H1 (cell line): ENCODE measurements at regions not wholly inside any gene's neighbourhood (a gene's known extent, or its start where the extent isn't known, plus 50 kb on each side); places are given as distances from the start of the nearest gene placed in this dataset.

Experiments
- ATF2 ChIP-seq: IDR thresholded peaks from 2 replicates; pipeline ENCODE4 v1.6.1; 2012; ENCODE audit warnings: low read length, inconsistent platforms
- KDM4A ChIP-seq: IDR thresholded peaks from one replicate; pipeline ENCODE4 v1.7.1; 2012; ENCODE audit warnings: low read depth, mild to moderate bottlenecking, moderate library complexity, low read length, inconsistent platforms; ENCODE audit not compliant: severe bottlenecking
- TEAD4 ChIP-seq: IDR thresholded peaks from 2 replicates; pipeline ENCODE4 v1.6.1; 2012; ENCODE audit warnings: low read depth, low read length, inconsistent platforms, mixed read lengths
- ZNF274 ChIP-seq: IDR thresholded peaks from 2 replicates; pipeline ENCODE4 v1.7.0; 2012; ENCODE audit warnings: low read length, borderline replicate concordance; ENCODE audit errors: extremely low read depth

DNA sequence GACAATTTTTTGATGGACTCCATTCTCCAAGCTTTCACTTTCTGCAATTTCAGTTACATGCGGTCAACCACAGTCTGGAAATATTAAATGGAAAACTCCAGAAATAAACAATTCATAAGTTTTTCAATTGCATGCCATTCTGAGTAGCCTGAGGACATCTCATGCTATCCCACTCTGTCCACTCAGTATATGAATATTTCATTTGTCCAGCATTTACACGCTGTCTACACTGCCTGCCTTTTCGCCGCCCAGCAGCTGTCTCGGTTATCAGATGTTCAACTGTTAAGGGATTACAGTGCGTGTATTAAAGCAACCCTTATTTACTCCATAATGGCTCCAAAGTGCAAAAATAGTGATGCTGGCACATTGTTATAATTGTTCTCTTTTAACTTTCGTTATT is 116.3 kb downstream of the ADSS2 start (continued):
- TF ChIP-seq ATF2 = no peak
- no peak for TF ChIP-seq ZNF274
- no peak for TF ChIP-seq KDM4A
- TF ChIP-seq TEAD4 = no peak
- TF ChIP-seq, all 59 proteins: peak for 0
